UCSD-AML1 (cell line): ENCODE measurements at regions not wholly inside any gene's neighbourhood (a gene's known extent, or its start where the extent isn't known, plus 50 kb on each side); places are given as distances from the start of the nearest gene placed in this dataset.
"Not testable (repeated sequence)": the region's sequence is repeated elsewhere in the genome, so short reads cannot be mapped to it uniquely, and the experiment has no call there.

Experiments used
- DNase-seq: peaks from one replicate; lab custom pipeline; 2025; ENCODE audit not compliant: unreplicated experiment; lab: John Stamatoyannopoulos, UW

DNA sequence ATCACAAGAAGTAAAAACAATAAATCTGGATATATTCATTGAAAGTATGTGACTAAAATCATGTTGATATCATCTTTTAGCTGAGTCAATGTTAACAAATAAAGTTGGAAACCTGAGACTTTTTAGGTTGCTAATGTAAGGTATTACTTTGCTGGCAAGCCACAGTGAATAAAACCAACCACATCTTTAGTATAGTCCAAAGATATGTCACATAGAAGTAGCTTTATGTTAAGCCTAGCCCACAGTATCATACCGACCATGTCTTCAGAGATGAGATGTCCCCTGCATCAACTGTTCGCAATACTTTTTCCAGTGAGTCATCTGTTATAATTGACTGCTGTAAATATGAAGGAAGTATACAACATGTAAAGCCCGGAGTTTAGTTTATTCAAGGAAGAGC lies 107.6 kb upstream of the MCHR2 start:
- DNase-seq = no peak

DNA sequence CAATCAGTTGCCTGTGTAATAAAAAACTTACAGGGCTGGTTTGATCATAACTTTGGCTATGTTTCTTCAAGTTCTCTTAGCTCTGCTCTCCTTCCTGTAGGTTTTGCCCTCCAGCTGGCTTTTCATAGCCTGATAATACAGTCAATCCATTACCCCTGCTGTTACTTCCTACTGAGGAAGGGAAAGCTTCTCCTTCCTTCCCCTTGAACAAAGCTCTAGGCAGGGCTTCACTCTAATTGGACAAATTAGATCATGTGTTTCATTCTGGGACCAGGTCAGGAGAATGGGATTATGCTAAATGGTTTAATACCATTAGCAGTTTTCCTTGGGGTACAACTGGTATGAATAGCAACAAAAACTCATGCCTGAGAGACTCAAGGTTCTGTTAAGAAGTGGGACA lies 106.8 kb upstream of the MCHR2 start:
- no peak for DNase-seq

DNA sequence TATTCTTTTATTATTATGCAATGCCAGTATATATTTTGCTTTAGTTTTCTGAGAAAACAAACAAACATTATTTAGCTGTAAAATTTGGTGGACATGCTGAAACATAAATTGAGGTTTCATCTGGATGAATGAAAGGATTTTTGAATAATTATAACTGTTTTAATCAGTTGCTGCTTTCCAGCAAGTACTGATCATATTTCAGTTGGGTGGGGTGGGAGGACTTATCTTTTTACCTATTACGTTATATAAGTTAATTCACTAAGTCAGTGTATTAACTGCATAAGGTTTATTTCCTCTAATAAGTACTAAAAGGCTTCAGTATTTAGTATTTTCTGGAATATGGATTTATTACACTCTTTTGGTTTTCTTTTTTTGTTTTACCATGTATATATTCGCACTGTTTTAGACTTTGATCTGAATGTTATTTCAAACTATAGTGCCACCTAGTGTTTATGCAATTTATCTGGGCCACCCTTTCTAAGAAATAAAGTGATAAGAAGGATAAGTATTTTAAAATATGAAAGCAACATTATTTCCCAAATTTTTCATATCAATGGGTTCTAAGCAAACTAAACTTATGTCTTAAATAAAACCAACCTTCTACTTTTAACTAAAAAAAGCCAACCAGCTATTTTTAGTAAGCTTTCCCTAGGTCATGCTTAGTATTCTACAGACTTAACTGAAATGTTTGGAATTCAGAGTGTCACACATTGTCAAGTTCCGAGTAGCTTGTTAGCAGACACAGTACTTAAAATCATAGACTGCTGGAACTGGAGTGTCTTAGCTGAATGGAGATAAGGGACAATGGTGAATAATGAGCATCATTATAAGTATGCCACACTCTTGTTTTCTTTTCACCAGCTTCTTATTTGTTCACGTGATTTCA lies 105.4 kb upstream of the MCHR2 start:
- no peak for DNase-seq

GRCh38 chr6:100096936-100097335 lies 102.9 kb upstream of the MCHR2 start:
- no peak for DNase-seq

DNA sequence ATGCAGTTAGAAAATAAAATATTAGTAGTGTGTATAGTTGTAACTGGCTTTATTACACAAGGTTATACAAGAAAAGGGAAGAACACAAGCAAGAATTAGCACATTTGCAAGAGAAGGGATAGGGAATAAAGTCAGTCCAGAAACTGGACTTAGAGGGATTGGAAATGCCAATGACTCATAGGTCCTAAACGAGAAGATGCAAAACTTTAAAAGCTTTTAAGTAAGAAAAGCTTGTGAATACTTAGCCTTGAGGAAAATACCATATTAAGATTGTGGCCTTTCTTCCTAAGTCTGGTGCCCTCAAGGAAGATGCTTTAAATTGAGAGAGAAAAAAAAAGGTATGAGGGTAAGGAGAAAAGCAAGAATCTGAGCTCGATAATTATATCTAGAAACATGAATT lies 102.3 kb upstream of the MCHR2 start:
- DNase-seq = no peak

DNA sequence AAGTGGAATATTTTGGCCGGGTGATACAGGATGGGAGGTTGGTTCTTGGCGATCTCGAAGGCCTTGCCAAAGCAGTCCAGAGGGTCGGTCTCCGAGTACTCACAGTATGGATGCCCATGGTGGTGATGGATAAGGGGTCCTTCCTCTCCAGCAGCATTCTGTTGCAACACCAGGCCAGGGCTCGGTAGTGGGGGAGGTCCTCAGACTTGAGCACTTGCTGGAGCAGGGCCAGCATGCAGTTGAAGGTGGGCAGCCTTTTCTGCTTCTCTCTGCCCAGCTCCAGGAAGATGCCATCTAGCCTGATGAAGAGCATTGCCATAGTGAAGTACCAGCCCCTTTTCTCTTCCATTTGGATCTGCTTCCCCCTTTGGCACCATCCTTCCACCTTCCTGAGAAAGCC lies 99.4 kb upstream of the MCHR2 start:
- DNase-seq = no peak

DNA sequence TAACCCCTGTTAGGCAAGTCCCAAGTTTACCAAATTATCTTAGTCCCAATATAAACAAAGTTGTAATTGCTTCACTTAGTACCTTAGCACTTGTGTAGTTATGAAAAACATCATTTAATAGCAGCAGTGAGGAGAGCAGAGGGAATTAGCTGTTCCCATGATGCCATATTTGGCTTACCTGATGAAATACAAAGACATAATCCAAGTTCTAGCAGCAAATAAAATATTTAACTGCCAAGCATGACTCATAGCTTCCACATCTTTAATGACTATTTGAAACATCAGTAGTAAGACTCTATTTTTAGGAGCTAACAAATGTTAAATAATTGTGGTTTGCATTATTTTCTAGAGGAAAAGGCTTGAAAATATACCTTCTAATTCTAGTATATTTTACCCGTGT lies 94.0 kb upstream of the MCHR2 start:
- no peak for DNase-seq

DNA sequence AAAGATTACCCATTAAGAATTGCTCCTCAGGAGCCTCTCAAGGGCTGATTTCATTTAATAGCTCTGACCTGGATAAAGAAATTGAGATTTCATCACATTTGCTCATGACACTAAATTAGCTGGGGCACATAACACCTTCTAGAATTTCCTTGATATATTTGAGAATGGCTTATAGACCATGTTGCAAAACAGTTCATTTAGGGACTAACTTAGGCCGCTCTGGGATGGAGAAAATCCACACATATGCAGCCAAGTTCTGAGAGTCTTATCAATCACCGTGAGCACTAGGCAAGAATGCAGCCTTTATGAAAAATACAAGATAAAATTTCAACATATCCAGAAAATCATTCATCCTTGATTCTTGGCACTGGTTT lies 91.0 kb upstream of the MCHR2 start:
- no peak for DNase-seq

DNA sequence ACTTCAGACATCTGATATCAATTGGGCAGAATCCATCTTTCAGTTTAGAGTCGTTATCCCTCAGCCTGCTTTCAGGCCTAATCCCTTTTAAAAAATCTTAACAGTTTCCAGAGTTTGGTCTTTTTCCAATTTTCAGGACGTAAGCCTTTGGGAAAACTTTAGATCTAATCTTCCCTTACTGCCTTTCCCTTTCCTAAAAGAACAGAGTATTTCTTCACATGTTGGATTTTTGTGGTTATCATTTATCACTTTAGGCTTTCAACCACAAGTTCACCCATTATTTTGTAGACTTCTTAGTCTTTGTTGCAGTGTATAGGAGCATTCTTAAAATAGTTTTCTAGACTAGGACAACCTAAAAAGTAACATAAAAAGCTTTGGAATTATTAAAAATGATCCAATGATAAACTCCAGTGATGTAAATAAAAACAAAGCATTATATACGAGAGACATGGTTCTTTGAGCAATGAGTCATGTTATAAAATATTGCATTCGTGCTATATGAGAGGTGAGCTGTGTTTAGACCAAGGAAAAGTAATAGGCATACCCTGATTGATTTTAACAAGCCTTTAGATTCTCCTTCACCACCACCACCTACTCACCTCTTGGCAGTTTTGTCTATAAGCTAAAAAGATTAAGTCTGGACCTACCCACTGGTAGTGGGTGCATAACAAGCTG lies 90.4 kb upstream of the MCHR2 start:
- no peak for DNase-seq

DNA sequence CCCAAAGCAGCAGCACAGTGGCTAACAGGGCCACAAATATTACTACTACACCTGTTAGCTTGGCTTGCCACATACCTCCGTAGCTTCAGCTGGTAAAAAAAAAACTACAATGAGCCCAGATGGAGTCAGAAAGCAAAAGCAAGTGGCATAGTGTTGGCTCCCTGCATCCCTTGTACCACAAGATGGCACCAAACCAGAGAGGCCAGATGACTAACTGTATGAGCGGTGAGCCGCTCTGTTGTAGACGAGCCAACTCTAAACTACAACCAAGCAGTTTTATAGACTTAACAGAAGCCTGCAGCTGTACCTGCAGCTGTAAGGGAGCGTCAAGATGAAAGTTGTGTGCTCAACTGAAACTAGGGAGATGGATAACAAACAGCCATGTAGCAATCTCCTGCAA lies 84.5 kb upstream of the MCHR2 start:
- no peak for DNase-seq

DNA sequence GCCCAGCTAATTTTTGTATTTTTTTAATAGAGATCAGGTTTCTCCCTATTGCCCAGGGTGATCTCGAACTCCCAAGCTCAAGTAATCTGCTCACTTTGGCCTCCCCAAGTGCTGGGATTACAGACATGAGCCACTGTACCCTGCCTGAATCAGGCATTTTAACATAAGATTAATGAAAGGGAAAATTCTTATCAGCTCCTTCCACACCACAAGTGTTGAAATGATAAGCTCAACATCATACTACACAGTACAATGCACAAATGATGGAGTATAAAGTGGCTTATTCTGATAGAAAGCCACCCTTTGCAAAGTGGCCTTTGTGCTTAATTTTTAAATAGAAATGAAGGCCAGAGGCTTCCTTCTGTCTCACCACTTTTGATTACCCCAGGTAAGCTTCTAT lies 71.3 kb upstream of the MCHR2 start:
- no peak for DNase-seq

GRCh38 chr6:100062621-100063020 lies 68.6 kb upstream of the MCHR2 start:
- no peak for DNase-seq

DNA sequence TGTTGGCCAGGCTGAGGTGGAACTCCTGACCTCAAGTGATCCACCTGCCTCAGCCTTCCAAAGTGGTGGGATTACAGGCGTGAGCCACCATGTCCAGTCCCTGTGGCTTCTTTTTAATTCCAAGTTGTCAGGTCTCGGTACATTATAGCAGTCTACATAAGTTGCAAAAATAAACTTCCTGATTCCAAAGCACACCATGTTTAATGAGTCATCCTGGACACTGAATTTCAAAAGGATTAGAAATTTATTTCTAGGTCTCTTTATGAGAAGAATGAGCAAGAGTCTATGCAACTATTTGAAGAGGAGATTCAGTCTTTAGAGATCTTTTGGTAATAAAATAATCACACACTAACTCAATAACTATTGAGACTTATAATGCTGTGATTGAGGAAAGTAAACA lies 63.9 kb upstream of the MCHR2 start:
- no peak for DNase-seq

- DNase-seq = no peak
These were observed 56.5 kb upstream of the MCHR2 start for GRCh38 chr6:100050550-100050949.

DNA sequence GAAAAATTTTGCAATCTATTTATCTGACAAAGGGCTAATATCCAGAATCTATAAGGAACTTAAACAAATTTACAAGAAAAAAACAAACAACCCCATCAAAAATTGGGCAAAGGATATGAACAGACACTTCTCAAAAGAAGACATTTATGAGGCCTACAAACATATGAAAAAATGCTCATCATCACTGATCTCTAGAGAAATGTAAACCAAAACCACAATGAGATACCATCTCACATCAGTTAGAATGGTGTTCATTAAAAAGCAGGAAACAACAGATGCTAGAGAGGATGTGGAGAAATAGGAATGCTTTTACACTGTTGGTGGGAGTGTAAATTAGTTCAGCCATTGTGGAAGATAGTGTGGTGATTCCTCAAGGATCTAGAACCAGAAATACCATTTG lies 49.9 kb upstream of the MCHR2 start:
- not testable (repeated sequence) for DNase-seq
